Endothelial cell of umbilical vein (primary cell): ENCODE measurements at regions not wholly inside any gene's neighbourhood (a gene's known extent, or its start where the extent isn't known, plus 50 kb on each side); places are given as distances from the start of the nearest gene placed in this dataset.
"Not testable (repeated sequence)": the region's sequence is repeated elsewhere in the genome, so short reads cannot be mapped to it uniquely, and the experiment has no call there.

Source experiments
- BruUV-seq: library from RNA; stranded (reverse); fragments of 400-500 nt; replicated peaks from 2 replicates; lab custom pipeline; 2021; lab: Mats Ljungman, UMichigan
- CTCF ChIA-PET: fragments of 300-600, 350-600 bp; sonication (Branson Sonifier 250); formaldehyde crosslinking; loops from one replicate; lab custom pipeline; 2021; ENCODE audit warnings: antibody characterized with exemption, inconsistent platforms; lab: Charles Lee
- POLR2A ChIA-PET: fragments of 300-600, 350-600 bp; sonication (Branson Sonifier 250); formaldehyde crosslinking; loops from one replicate; lab custom pipeline; 2021; ENCODE audit warnings: antibody characterized with exemption, inconsistent platforms; lab: Charles Lee
- DNase-seq: peaks from one replicate; pipeline ENCODE4 v3.0.0-alpha.2; 2011; ENCODE audit warnings: low read depth, low spot score
- FAIRE-seq: peaks from 2 replicates; lab custom pipeline; 2011; peaks lifted over from hg19 to GRCh38; lab: Jason Lieb, UNC
- H2AFZ ChIP-seq: 2 replicates; pipeline ENCODE4 v1.6.0; 2012; ENCODE audit warnings: low read depth, low read length, control low read depth, inconsistent platforms
- H3K27ac ChIP-seq: 2 replicates; pipeline ENCODE4 v1.5.1; 2011; ENCODE audit warnings: low read depth, mild to moderate bottlenecking, control low read depth, low read length, moderate library complexity; ENCODE audit not compliant: insufficient read depth
- H3K27me3 ChIP-seq, 2 experiments: 2 replicates each; pipeline versions ENCODE4 v1.6.0 to v1.6.1; 2011; ENCODE audit warnings: low read length in 2 of 2, mixed read lengths in 1 of 2; ENCODE audit not compliant: control insufficient read depth in 2 of 2, insufficient read depth in 2 of 2
- H3K36me3 ChIP-seq, 2 experiments: 2 replicates in 1 of 2; 3 replicates in 1 of 2; pipeline ENCODE4 v1.5.1; 2011; ENCODE audit warnings: low read length in 2 of 2, mild to moderate bottlenecking in 1 of 2, moderate library complexity in 1 of 2; ENCODE audit not compliant: control insufficient read depth in 2 of 2, insufficient read depth in 2 of 2; ENCODE audit errors: extremely low read depth in 1 of 2
- H3K4me1 ChIP-seq: 3 replicates; pipeline ENCODE4 v1.5.1; 2011; ENCODE audit warnings: mild to moderate bottlenecking, low read length; ENCODE audit not compliant: control insufficient read depth, insufficient read depth; ENCODE audit errors: extremely low read depth
- H3K4me2 ChIP-seq: 2 replicates; pipeline ENCODE4 v1.6.1; 2011; ENCODE audit warnings: low read length, control low read depth, mixed read lengths; ENCODE audit not compliant: insufficient read depth
- H3K4me3 ChIP-seq, 3 experiments: fragments of 200-600 bp in 1 of 3; sonication (generic), shearing (Covaris generic) in 1 of 3; replicated peaks in 1 of 3; 2 replicates each; pipeline ENCODE4 v1.5.1; 2011 to 2016; ENCODE audit warnings: control low read depth in 3 of 3, low read length in 3 of 3, mild to moderate bottlenecking in 2 of 3, inconsistent platforms in 1 of 3, low read depth in 1 of 3, moderate library complexity in 1 of 3; ENCODE audit not compliant: insufficient read depth in 1 of 3
- H3K79me2 ChIP-seq: 2 replicates; pipeline ENCODE4 v1.6.0; 2012; ENCODE audit warnings: low read length, inconsistent platforms; ENCODE audit not compliant: control insufficient read depth, insufficient read depth
- H3K9ac ChIP-seq: replicated peaks from 2 replicates; pipeline ENCODE3; 2011; ENCODE audit warnings: low read length, control low read depth; ENCODE audit not compliant: insufficient read depth; ENCODE audit errors: extremely low read depth
- H3K9me1 ChIP-seq: replicated peaks from 3 replicates; pipeline ENCODE4 v1.6.0; 2011; ENCODE audit warnings: mild to moderate bottlenecking, low read length; ENCODE audit not compliant: control insufficient read depth, insufficient read depth; ENCODE audit errors: extremely low read depth
- H3K9me3 ChIP-seq: replicated peaks from 2 replicates; pipeline ENCODE4 v1.5.1; 2012; ENCODE audit warnings: low read length, inconsistent platforms; ENCODE audit not compliant: control insufficient read depth, insufficient read depth
- H4K20me1 ChIP-seq: replicated peaks from 2 replicates; pipeline ENCODE3; 2011; ENCODE audit warnings: mild to moderate bottlenecking, low read length; ENCODE audit not compliant: control insufficient read depth, insufficient read depth; ENCODE audit errors: extremely low read depth
- EZH2 ChIP-seq: IDR thresholded peaks from 2 replicates; pipeline ENCODE4 v1.6.1; 2012; ENCODE audit warnings: borderline replicate concordance, low read depth, mild to moderate bottlenecking, moderate library complexity, low read length, inconsistent platforms; ENCODE audit not compliant: severe bottlenecking
- JUN ChIP-seq: IDR thresholded peaks from 2 replicates; pipeline ENCODE4 v1.6.1; 2011; ENCODE audit warnings: borderline replicate concordance, low read depth; ENCODE audit not compliant: insufficient read length, insufficient read depth
- POLR2A ChIP-seq: IDR thresholded peaks from 2 replicates; pipeline ENCODE4 v1.6.1; 2012; ENCODE audit warnings: low read depth, mild to moderate bottlenecking, control low read depth, low read length
- POLR2AphosphoS5 ChIP-seq: IDR thresholded peaks from 2 replicates; pipeline ENCODE4 v1.6.1; 2012; ENCODE audit warnings: low read depth, mild to moderate bottlenecking, control low read depth, low read length, moderate library complexity; ENCODE audit not compliant: insufficient read depth
- dilution Hi-C: fragments of 300-500 bp; cut with MboI; formaldehyde crosslinking; loops from one replicate; pipeline ENCODE4 v1.15.0; 2019; ENCODE audit warnings: low sequenced_read_pairs; ENCODE audit not compliant: extremely low pct_ligation_motif_present
- intact Hi-C: fragments of 100-400 bp; cut with micrococcal nuclease; formaldehyde crosslinking; loops from one replicate; pipeline ENCODE4 v1.10.0; 2022
- TF ChIP-seq, protein P1 (sequence below), 2 donors: IDR thresholded peaks; 1 replicate in 1 of 2; 2 replicates in 1 of 2; pipeline ENCODE4 v1.5.1; 2011; ENCODE audit warnings: low read length in 2 of 2, mild to moderate bottlenecking in 2 of 2, moderate library complexity in 2 of 2, control low read depth in 1 of 2, inconsistent platforms in 1 of 2, low read depth in 1 of 2; ENCODE audit not compliant: insufficient read depth in 1 of 2; ENCODE audit errors: extremely low read depth in 1 of 2

DNA sequence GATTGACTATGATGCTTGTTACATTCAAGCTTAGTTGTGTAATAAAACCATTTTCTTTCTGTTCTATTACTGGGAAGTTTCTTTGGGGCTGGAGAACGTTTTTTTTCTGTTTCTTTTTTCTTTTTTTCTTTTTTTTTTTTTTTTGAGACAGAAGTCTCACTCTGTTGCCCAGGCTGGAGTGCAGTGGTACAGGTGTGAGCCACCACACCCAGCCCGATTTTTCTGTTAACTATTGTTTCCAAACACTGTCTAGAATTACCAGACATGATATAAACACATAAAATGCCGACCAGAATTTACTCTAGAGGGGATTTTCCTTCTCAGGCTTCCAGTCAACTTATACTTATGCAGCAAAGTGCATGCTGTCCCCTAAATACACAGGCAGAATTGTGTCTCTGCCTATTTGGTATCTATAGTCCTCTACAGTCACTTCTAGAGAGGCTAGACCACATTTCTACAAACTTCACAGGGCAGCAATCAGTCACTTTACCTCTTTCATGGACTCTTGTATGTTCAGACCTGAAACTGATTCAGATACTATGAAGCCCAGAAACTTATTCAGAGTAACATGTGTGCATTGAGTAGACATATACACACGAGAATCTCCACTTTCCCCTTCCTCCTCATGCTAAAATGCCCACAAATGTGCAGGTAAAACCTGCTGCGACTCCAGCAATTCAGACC, 121.2 kb downstream of the ZNF737 start:
- no peaks in the 10 kb centered on the region for H3K4me1 ChIP-seq
- no peaks in the 10 kb centered on the region for H4K20me1 ChIP-seq
- no peak overlapping the region for H3K4me3 ChIP-seq
- POLR2A ChIA-PET = no interaction called here
- no peaks in the 10 kb centered on the region for H3K27me3 ChIP-seq
- no peaks in the 10 kb centered on the region for H3K9me1 ChIP-seq
- no peak overlapping the region for H3K27ac ChIP-seq
- TF ChIP-seq, protein P1, sequence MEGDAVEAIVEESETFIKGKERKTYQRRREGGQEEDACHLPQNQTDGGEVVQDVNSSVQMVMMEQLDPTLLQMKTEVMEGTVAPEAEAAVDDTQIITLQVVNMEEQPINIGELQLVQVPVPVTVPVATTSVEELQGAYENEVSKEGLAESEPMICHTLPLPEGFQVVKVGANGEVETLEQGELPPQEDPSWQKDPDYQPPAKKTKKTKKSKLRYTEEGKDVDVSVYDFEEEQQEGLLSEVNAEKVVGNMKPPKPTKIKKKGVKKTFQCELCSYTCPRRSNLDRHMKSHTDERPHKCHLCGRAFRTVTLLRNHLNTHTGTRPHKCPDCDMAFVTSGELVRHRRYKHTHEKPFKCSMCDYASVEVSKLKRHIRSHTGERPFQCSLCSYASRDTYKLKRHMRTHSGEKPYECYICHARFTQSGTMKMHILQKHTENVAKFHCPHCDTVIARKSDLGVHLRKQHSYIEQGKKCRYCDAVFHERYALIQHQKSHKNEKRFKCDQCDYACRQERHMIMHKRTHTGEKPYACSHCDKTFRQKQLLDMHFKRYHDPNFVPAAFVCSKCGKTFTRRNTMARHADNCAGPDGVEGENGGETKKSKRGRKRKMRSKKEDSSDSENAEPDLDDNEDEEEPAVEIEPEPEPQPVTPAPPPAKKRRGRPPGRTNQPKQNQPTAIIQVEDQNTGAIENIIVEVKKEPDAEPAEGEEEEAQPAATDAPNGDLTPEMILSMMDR (IDR thresholded peaks at IDR 0.05; ENCODE audit: extremely low read depth in 1 of 2, insufficient read depth in 1 of 2, low read depth in 1 of 2, low read length in 2 of 2) = no peak
- TF ChIP-seq JUN (no peak), POLR2A (no peak), EZH2 (no peak), POLR2AphosphoS5 (no peak)
- intact Hi-C loops (no loop called here), dilution Hi-C loops (no loop called here)
- DNase-seq = no peak
- CTCF ChIA-PET = no interaction called here
- no peaks in the 10 kb centered on the region for H3K9me3 ChIP-seq
- no peak overlapping the region for H2AFZ ChIP-seq
- no peak overlapping the region for H3K9ac ChIP-seq
- no peaks in the 10 kb centered on the region for H3K79me2 ChIP-seq
- no TSS peak for BruUV-seq
- H3K36me3 ChIP-seq = no peaks in the 10 kb centered on the region
- no peak overlapping the region for H3K4me2 ChIP-seq
- no peak for FAIRE-seq

DNA sequence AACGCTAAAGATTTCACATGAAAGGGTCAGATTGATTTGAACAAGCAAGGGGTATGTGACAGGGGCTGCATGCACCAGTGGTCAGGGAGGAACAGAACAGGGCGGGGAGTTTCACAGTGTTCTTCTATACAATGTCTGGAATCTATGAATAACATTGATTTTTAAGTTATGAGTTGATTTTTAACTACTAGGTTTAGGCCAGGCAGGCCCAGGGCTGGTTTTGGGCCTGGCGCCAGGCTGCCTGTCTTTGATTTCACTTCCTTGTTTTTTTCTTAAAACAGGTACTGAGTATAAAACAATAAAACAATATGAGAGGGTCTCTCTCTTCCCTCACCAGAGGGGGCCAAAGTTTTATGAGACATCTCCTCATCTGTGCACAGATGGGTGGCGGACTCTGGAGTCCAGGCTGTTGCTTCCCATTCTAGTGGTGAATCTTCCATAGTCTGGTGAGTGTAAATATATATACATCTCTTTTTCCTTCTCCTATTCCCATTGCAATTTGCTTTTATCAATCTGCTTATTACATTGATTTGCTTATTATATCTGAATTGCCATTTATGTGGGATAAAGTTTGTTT, 133.2 kb downstream of the ZNF737 start:
- H3K4me2 ChIP-seq, BruUV-seq, H3K4me1 ChIP-seq, intact Hi-C loops, dilution Hi-C loops, H3K27me3 ChIP-seq, H2AFZ ChIP-seq, H3K4me3 ChIP-seq, DNase-seq, H4K20me1 ChIP-seq, H3K27ac ChIP-seq, POLR2A ChIA-PET, H3K36me3 ChIP-seq, H3K9me3 ChIP-seq, FAIRE-seq, H3K9me1 ChIP-seq, H3K79me2 ChIP-seq, H3K9ac ChIP-seq, CTCF ChIA-PET: not testable (repeated sequence)
